Parathyroid adenoma (tissue), 2 donors: ENCODE measurements at regions not wholly inside any gene's neighbourhood (a gene's known extent, or its start where the extent isn't known, plus 50 kb on each side); places are given as distances from the start of the nearest gene placed in this dataset.

Experiments
- H2AFZ ChIP-seq: fragments of 300-600 bp; sonication (generic); one replicate; pipeline ENCODE4 v1.7.0; 2017; ENCODE audit warnings: antibody characterized with exemption, mild to moderate bottlenecking
- H3K27ac ChIP-seq: fragments of 300-600 bp; sonication (generic); one replicate; pipeline ENCODE4 v1.7.0; 2017
- H3K27me3 ChIP-seq: fragments of 300-600 bp; sonication (generic); one replicate; pipeline ENCODE4 v1.7.0; 2017; ENCODE audit warnings: low read length; ENCODE audit not compliant: control insufficient read depth, insufficient read depth
- H3K36me3 ChIP-seq: fragments of 300-600 bp; sonication (generic); one replicate; pipeline ENCODE4 v1.7.0; 2017; ENCODE audit warnings: low read length; ENCODE audit not compliant: control insufficient read depth, insufficient read depth
- H3K4me1 ChIP-seq: fragments of 300-600 bp; sonication (generic); one replicate; pipeline ENCODE4 v1.7.0; 2017; ENCODE audit warnings: control low read depth
- H3K4me2 ChIP-seq: fragments of 300-600 bp; sonication (generic); one replicate; pipeline ENCODE4 v1.7.0; 2017; ENCODE audit warnings: low read length
- H3K4me3 ChIP-seq: fragments of 300-600 bp; sonication (generic); one replicate; pipeline ENCODE4 v1.7.0; 2017; ENCODE audit warnings: low read depth, low read length
- H3K79me2 ChIP-seq: fragments of 300-600 bp; sonication (generic); one replicate; pipeline ENCODE4 v1.7.0; 2017; ENCODE audit warnings: control low read depth
- H3K9ac ChIP-seq: fragments of 300-600 bp; sonication (generic); one replicate; pipeline ENCODE4 v1.7.0; 2017; ENCODE audit warnings: mild to moderate bottlenecking
- H3K9me3 ChIP-seq: fragments of 300-600 bp; sonication (generic); one replicate; pipeline ENCODE4 v1.7.0; 2017; ENCODE audit warnings: low read length; ENCODE audit not compliant: control insufficient read depth
- CTCF ChIP-seq: fragments of 300-600 bp; sonication (generic); IDR thresholded peaks from one replicate; pipeline ENCODE4 v1.7.0; 2017; ENCODE audit warnings: antibody characterized with exemption, mild to moderate bottlenecking
- donor health status: primary hyperparathyroidism.

GRCh38 chr18:72174972-72175649 is 369.0 kb downstream of the CBLN2 start:
- H3K9me3 ChIP-seq: no peaks in the 10 kb centered on the region
- H3K27me3 ChIP-seq: no peaks in the 10 kb centered on the region
- no peak for TF ChIP-seq CTCF
- no peaks in the 10 kb centered on the region for H3K79me2 ChIP-seq
- H3K4me3 ChIP-seq: no peak overlapping the region
- H3K27ac ChIP-seq: no peak overlapping the region
- H3K36me3 ChIP-seq: no peaks in the 10 kb centered on the region
- H2AFZ ChIP-seq: no peak overlapping the region
- H3K4me2 ChIP-seq: no peak overlapping the region
- no peaks in the 10 kb centered on the region for H3K4me1 ChIP-seq
- no peak overlapping the region for H3K9ac ChIP-seq

GRCh38 chr18:72171596-72171995 is 372.5 kb downstream of the CBLN2 start:
- H3K4me2 ChIP-seq: no peak overlapping the region
- H3K9ac ChIP-seq: no peak overlapping the region
- no peaks in the 10 kb centered on the region for H3K79me2 ChIP-seq
- no peaks in the 10 kb centered on the region for H3K36me3 ChIP-seq
- no peaks in the 10 kb centered on the region for H3K27me3 ChIP-seq
- no peak overlapping the region for H3K4me3 ChIP-seq
- H3K27ac ChIP-seq: no peak overlapping the region
- TF ChIP-seq CTCF: no peak
- H2AFZ ChIP-seq: no peak overlapping the region
- no peaks in the 10 kb centered on the region for H3K4me1 ChIP-seq
- no peaks in the 10 kb centered on the region for H3K9me3 ChIP-seq

DNA sequence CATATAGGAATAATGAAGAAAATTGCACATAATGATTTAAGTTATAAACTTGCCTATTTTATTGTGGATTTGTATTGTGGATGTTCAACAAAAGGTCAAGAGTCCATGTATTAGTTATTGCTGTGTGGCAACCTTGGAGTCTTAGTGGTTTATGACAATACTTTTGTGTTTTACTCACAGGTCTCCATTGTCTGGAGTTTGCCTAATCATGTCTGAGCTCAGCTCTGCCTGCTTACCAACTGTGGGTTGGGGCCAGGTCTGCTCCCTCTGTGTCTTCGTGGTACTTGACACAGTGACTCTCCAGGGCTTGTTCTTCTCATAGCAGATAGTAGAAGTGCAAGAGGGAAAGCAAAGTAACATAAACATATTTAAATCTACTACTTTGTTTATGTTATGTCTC is 382.5 kb downstream of the CBLN2 start:
- H2AFZ ChIP-seq: no peak overlapping the region
- H3K4me3 ChIP-seq: no peak overlapping the region
- no peak overlapping the region for H3K9ac ChIP-seq
- no peaks in the 10 kb centered on the region for H3K9me3 ChIP-seq
- no peak overlapping the region for H3K27ac ChIP-seq
- no peaks in the 10 kb centered on the region for H3K27me3 ChIP-seq
- no peaks in the 10 kb centered on the region for H3K79me2 ChIP-seq
- H3K36me3 ChIP-seq: no peaks in the 10 kb centered on the region
- TF ChIP-seq CTCF: no peak
- H3K4me1 ChIP-seq: no peaks in the 10 kb centered on the region
- H3K4me2 ChIP-seq: no peak overlapping the region

DNA sequence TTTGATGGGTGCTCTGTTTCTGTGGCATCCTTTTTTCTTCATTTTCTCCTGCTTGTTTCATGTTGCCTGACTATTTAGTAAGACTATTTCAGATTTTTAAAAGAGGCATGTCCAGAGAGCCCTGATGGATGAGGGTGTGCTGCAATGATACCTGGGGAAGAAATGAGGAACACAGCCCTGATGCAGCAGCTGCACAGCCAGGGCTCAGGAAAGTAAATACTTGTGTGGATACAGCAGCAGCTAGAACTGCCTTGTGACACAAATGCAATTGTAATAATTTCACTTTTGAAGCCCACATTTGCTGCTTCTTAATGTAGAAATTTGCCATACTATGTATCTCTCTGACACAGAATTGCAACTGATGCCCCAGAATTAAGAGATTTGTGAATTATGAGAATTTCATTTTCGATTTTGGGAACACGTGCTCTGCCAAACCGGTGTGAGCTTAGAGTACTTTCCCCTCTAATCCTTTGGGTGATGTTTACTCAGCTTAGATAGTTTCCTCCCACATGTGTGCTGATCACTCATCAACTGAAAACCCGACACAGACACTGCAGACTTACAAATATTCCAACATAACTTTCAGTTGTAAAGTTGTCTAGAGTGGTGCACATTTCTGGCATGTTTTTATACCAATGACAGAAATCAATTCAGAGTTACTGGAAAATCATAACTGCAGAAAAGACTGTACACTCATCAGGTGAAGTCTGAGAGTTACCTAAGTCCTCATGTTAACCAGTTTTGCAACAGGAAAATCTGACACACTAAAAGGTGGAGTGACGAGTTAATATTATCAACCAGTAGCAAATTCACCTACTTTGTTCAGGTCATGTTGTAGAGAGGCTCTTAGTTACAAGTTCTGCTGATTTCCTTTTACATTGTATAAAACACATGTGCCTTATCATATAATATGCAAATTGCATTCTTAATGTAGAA is 383.4 kb downstream of the CBLN2 start:
- no peak overlapping the region for H3K4me2 ChIP-seq
- no peaks in the 10 kb centered on the region for H3K36me3 ChIP-seq
- no peak overlapping the region for H3K27ac ChIP-seq
- H3K9ac ChIP-seq: no peak overlapping the region
- no peaks in the 10 kb centered on the region for H3K9me3 ChIP-seq
- H2AFZ ChIP-seq: no peak overlapping the region
- H3K4me1 ChIP-seq: no peaks in the 10 kb centered on the region
- no peaks in the 10 kb centered on the region for H3K27me3 ChIP-seq
- no peak overlapping the region for H3K4me3 ChIP-seq
- no peaks in the 10 kb centered on the region for H3K79me2 ChIP-seq
- TF ChIP-seq CTCF: no peak
